ENCODE measurements at regions not wholly inside any gene's neighbourhood (a gene's known extent, or its start where the extent isn't known, plus 50 kb on each side); places are given as distances from the start of the nearest gene placed in this dataset.

GRCh38 chr9:90999425-91000397 lies 198.1 kb downstream of the SYK start:
- no TSS peak for BruUV-seq (replicated peaks)

GRCh38 chr9:91001146-91001611 lies 199.6 kb downstream of the SYK start:
- H3K79me2 ChIP-seq (ENCODE audit: low read length) = no peaks in the 10 kb centered on the region
- H3K27me3 ChIP-seq (ENCODE audit: low read length) = no peaks in the 10 kb centered on the region
- ATAC-seq = peak; percentile 77
- H4K20me1 ChIP-seq (ENCODE audit: low read length) = no peaks in the 10 kb centered on the region
- TF ChIP-seq EZH2 (IDR thresholded peaks at IDR 0.05; ENCODE audit: low read length, unreplicated experiment) = no peak
- TF ChIP-seq EZH2phosphoT487 (IDR thresholded peaks at IDR 0.05; ENCODE audit: borderline replicate concordance, low read length) = no peak
- TF ChIP-seq, protein P1, sequence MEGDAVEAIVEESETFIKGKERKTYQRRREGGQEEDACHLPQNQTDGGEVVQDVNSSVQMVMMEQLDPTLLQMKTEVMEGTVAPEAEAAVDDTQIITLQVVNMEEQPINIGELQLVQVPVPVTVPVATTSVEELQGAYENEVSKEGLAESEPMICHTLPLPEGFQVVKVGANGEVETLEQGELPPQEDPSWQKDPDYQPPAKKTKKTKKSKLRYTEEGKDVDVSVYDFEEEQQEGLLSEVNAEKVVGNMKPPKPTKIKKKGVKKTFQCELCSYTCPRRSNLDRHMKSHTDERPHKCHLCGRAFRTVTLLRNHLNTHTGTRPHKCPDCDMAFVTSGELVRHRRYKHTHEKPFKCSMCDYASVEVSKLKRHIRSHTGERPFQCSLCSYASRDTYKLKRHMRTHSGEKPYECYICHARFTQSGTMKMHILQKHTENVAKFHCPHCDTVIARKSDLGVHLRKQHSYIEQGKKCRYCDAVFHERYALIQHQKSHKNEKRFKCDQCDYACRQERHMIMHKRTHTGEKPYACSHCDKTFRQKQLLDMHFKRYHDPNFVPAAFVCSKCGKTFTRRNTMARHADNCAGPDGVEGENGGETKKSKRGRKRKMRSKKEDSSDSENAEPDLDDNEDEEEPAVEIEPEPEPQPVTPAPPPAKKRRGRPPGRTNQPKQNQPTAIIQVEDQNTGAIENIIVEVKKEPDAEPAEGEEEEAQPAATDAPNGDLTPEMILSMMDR (conservative IDR thresholded peaks at IDR 0.05; ENCODE audit: low read depth, low read length) = no peak
- peaks cover 39% of the 10 kb centered on the region for H3K4me1 ChIP-seq (ENCODE audit: insufficient read depth, low read length)
- no TSS peak for BruUV-seq (replicated peaks)
- no peaks in the 10 kb centered on the region for H3K36me3 ChIP-seq (ENCODE audit: low read depth, low read length)
- peak overlapping the region; percentile 94 for H3K27ac ChIP-seq (ENCODE audit: low read length)
- H3K4me3 ChIP-seq (ENCODE audit: low read length) = no peak overlapping the region; the same call in 1 of the 2 replicates
- no peak overlapping the region for H2AFZ ChIP-seq (ENCODE audit: low read length)
- ChIA-PET POLR2A (ENCODE audit: unreplicated experiment) (no interaction called here), CTCF (no interaction called here)
- H3K9me3 ChIP-seq (ENCODE audit: low read length) = no peaks in the 10 kb centered on the region
- no peaks in the 10 kb centered on the region for H3F3A ChIP-seq (ENCODE audit: low read length, unreplicated experiment)
- H3K9ac ChIP-seq (ENCODE audit: low read length) = peak overlapping the region; percentile 51
- H3K4me2 ChIP-seq (ENCODE audit: low read length) = peak overlapping the region; percentile 77
- H3K9me2 ChIP-seq (replicated peaks; ENCODE audit: low read length) = no peaks in the 10 kb centered on the region
- intact Hi-C loops (cut with micrococcal nuclease) = no loop called here
- peak; percentile 91 for DNase-seq

More at GRCh38 chr9:90999425-91000397, 198.1 kb downstream of the SYK start:
- no peaks in the 10 kb centered on the region for H4K20me1 ChIP-seq (ENCODE audit: low read length)
- H3K4me3 ChIP-seq (ENCODE audit: low read length) = no peak overlapping the region
- peak overlapping the region; percentile 94 for H3K27ac ChIP-seq (ENCODE audit: low read length)
- TF ChIP-seq EZH2phosphoT487 (IDR thresholded peaks at IDR 0.05; ENCODE audit: borderline replicate concordance, low read length) (no peak), EZH2 (IDR thresholded peaks at IDR 0.05; ENCODE audit: low read length, unreplicated experiment) (no peak)
- TF ChIP-seq, protein P1 (conservative IDR thresholded peaks at IDR 0.05; ENCODE audit: low read depth, low read length) = no peak
- peak overlapping the region; percentile 77; the same call in 1 of the 2 replicates for H3K4me2 ChIP-seq (ENCODE audit: low read length)
- ChIA-PET CTCF (no interaction called here), POLR2A (ENCODE audit: unreplicated experiment) (no interaction called here)
- H3K9me3 ChIP-seq (ENCODE audit: low read length) = no peaks in the 10 kb centered on the region
- no peaks in the 10 kb centered on the region for H3K9me2 ChIP-seq (replicated peaks; ENCODE audit: low read length)
- DNase-seq = peak; percentile 58
- H2AFZ ChIP-seq (ENCODE audit: low read length) = no peak overlapping the region
- H3K79me2 ChIP-seq (ENCODE audit: low read length) = no peaks in the 10 kb centered on the region
- H3K27me3 ChIP-seq (ENCODE audit: low read length) = no peaks in the 10 kb centered on the region
- intact Hi-C loops (cut with micrococcal nuclease) = loop anchor here (10.0 kb wide), 1 partner anchor 345 kb away; no protein-coding TSS in a partner anchor
- peaks cover 34% of the 10 kb centered on the region for H3K4me1 ChIP-seq (ENCODE audit: insufficient read depth, low read length)
- no peaks in the 10 kb centered on the region for H3K36me3 ChIP-seq (ENCODE audit: low read depth, low read length)
- ATAC-seq = peak; percentile 49
- peak overlapping the region; percentile 48 for H3K9ac ChIP-seq (ENCODE audit: low read length)
- no peaks in the 10 kb centered on the region for H3F3A ChIP-seq (ENCODE audit: low read length, unreplicated experiment)

GRCh38 chr9:91004484-91004883 lies 202.9 kb downstream of the SYK start:
- Histone ChIP-seq H3F3A (ENCODE audit: low read length, unreplicated experiment) (no peaks in the 10 kb centered on the region), H3K9me3 (ENCODE audit: low read length) (no peaks in the 10 kb centered on the region), H4K20me1 (ENCODE audit: low read length) (no peaks in the 10 kb centered on the region), H3K27me3 (ENCODE audit: low read length) (no peaks in the 10 kb centered on the region), H3K9me2 (replicated peaks; ENCODE audit: low read length) (no peaks in the 10 kb centered on the region), H3K27ac (ENCODE audit: low read length) (no peak overlapping the region), H2AFZ (ENCODE audit: low read length) (no peak overlapping the region), H3K4me1 (ENCODE audit: insufficient read depth, low read length) (peaks cover 29% of the 10 kb centered on the region), H3K36me3 (ENCODE audit: low read depth, low read length) (no peaks in the 10 kb centered on the region), H3K4me2 (ENCODE audit: low read length) (no peak overlapping the region), H3K9ac (ENCODE audit: low read length) (no peak overlapping the region), H3K79me2 (ENCODE audit: low read length) (no peaks in the 10 kb centered on the region), H3K4me3 (ENCODE audit: low read length) (no peak overlapping the region)
- CTCF ChIA-PET = no interaction called here
- DNase-seq (no peak), ATAC-seq (no peak)
- TF ChIP-seq, protein P1 (conservative IDR thresholded peaks at IDR 0.05; ENCODE audit: low read depth, low read length) = no peak
- TF ChIP-seq EZH2 (IDR thresholded peaks at IDR 0.05; ENCODE audit: low read length, unreplicated experiment) (no peak), EZH2phosphoT487 (IDR thresholded peaks at IDR 0.05; ENCODE audit: borderline replicate concordance, low read length) (no peak)
- BruUV-seq (replicated peaks) = no TSS peak
- POLR2A ChIA-PET (ENCODE audit: unreplicated experiment) = no interaction called here
- intact Hi-C loops (cut with micrococcal nuclease) = no loop called here

Data from PC-3 (cell line).